Keratinocyte (primary cell): ENCODE measurements at regions not wholly inside any gene's neighbourhood (a gene's known extent, or its start where the extent isn't known, plus 50 kb on each side); places are given as distances from the start of the nearest gene placed in this dataset.
A peak's percentile ranks its signal among the peaks of the same experiment; 100 is the strongest.

Source experiments
- DNase-seq: peaks from one replicate; pipeline ENCODE4 v3.0.0-alpha.2; 2011; ENCODE audit warnings: low read depth, missing footprints, low spot score
- FAIRE-seq: peaks from 2 replicates; lab custom pipeline; 2011; peaks lifted over from hg19 to GRCh38; lab: Jason Lieb, UNC
- H2AFZ ChIP-seq: 2 replicates; pipeline ENCODE4 v1.6.0; 2012; ENCODE audit warnings: low read length, control low read depth, inconsistent platforms; ENCODE audit not compliant: control insufficient read depth
- H3K27ac ChIP-seq: 2 replicates; pipeline ENCODE4 v1.5.1; 2011; ENCODE audit warnings: low read length; ENCODE audit not compliant: control insufficient read depth, insufficient read depth
- H3K27me3 ChIP-seq: 3 replicates; pipeline ENCODE4 v1.6.0; 2011; ENCODE audit warnings: low read length; ENCODE audit not compliant: control insufficient read depth, insufficient read depth; ENCODE audit errors: extremely low read depth
- H3K36me3 ChIP-seq, 2 experiments: 2 replicates in 1 of 2; 3 replicates in 1 of 2; pipeline ENCODE4 v1.5.1; 2011; ENCODE audit warnings: low read length in 2 of 2, mild to moderate bottlenecking in 1 of 2; ENCODE audit not compliant: control insufficient read depth in 2 of 2, insufficient read depth in 2 of 2; ENCODE audit errors: extremely low read depth in 1 of 2
- H3K4me1 ChIP-seq: 3 replicates; pipeline ENCODE4 v1.5.1; 2011; ENCODE audit warnings: low read length; ENCODE audit not compliant: control insufficient read depth, insufficient read depth; ENCODE audit errors: extremely low read depth
- H3K4me2 ChIP-seq: 3 replicates; pipeline ENCODE4 v1.6.0; 2011; ENCODE audit warnings: low read depth, low read length; ENCODE audit not compliant: control insufficient read depth, insufficient read depth; ENCODE audit errors: extremely low read depth
- H3K4me3 ChIP-seq, 3 experiments: fragments of 200-600 bp in 1 of 3; sonication (generic) in 1 of 3; 2 replicates in 2 of 3; 3 replicates in 1 of 3; pipeline ENCODE4 v1.5.1; 2011 to 2016; ENCODE audit warnings: low read length in 3 of 3, mild to moderate bottlenecking in 3 of 3, control low read depth in 2 of 3, inconsistent platforms in 1 of 3, low read depth in 1 of 3, mixed read lengths in 1 of 3, mixed run types in 1 of 3, moderate library complexity in 1 of 3; ENCODE audit not compliant: control insufficient read depth in 2 of 3, insufficient read depth in 2 of 3; ENCODE audit errors: extremely low read depth in 1 of 3
- H3K79me2 ChIP-seq: 2 replicates; pipeline ENCODE4 v1.6.0; 2012; ENCODE audit warnings: low read length; ENCODE audit not compliant: control insufficient read depth, insufficient read depth
- H3K9ac ChIP-seq: 3 replicates; pipeline ENCODE4 v1.6.0; 2011; ENCODE audit warnings: low read length; ENCODE audit not compliant: control insufficient read depth, insufficient read depth; ENCODE audit errors: extremely low read depth
- H3K9me1 ChIP-seq: 3 replicates; pipeline ENCODE4 v1.6.0; 2011; ENCODE audit warnings: low read length; ENCODE audit not compliant: control insufficient read depth, insufficient read depth; ENCODE audit errors: extremely low read depth
- H3K9me3 ChIP-seq: 2 replicates; pipeline ENCODE4 v1.5.1; 2012; ENCODE audit warnings: low read depth, low read length; ENCODE audit not compliant: control insufficient read depth
- H4K20me1 ChIP-seq: 3 replicates; pipeline ENCODE4 v1.6.0; 2011; ENCODE audit warnings: low read length; ENCODE audit not compliant: control insufficient read depth, insufficient read depth; ENCODE audit errors: extremely low read depth
- CTCF ChIP-seq, 3 experiments: IDR thresholded peaks in 1 of 3; conservative IDR thresholded peaks in 1 of 3; optimal IDR thresholded peaks in 1 of 3; 2 replicates in 2 of 3; 3 replicates in 1 of 3; pipeline versions ENCODE3 to v1.5.1; 2011; ENCODE audit warnings: low read length in 3 of 3, mild to moderate bottlenecking in 3 of 3, moderate library complexity in 2 of 3, control low read depth in 1 of 3, inconsistent platforms in 1 of 3; ENCODE audit not compliant: insufficient read depth in 2 of 3; ENCODE audit errors: extremely low read depth in 1 of 3
- EZH2 ChIP-seq: IDR thresholded peaks from one replicate; pipeline ENCODE4 v1.6.1; 2012; ENCODE audit warnings: inconsistent platforms, mild to moderate bottlenecking, low read length, moderate library complexity
- dilution Hi-C: fragments of 300-500 bp; cut with MboI; formaldehyde crosslinking; loops from one replicate; pipeline ENCODE4 v1.7.0; 2020; ENCODE audit warnings: low sequenced_read_pairs; ENCODE audit not compliant: extremely low pct_ligation_motif_present

GRCh38 chr16:79849119-79849518, 248.6 kb upstream of the MAF start:
- dilution Hi-C loops = no loop called here
- Histone ChIP-seq H3K9ac (no peak overlapping the region), H4K20me1 (no peaks in the 10 kb centered on the region), H3K4me1 (peaks cover 35% of the 10 kb centered on the region), H2AFZ (peak overlapping the region; percentile 38), H3K27me3 (no peaks in the 10 kb centered on the region), H3K4me2 (peak overlapping the region; percentile 49), H3K9me3 (no peaks in the 10 kb centered on the region), H3K79me2 (no peaks in the 10 kb centered on the region), H3K4me3 (no peak overlapping the region), H3K36me3 (no peaks in the 10 kb centered on the region), H3K27ac (peak overlapping the region; percentile 4), H3K9me1 (peaks cover 2% of the 10 kb centered on the region)
- FAIRE-seq (no peak), DNase-seq (no peak)
- no peak for TF ChIP-seq CTCF (optimal IDR thresholded peaks at IDR 0.05 in 1 of 3, IDR thresholded peaks at IDR 0.05 in 1 of 3, conservative IDR thresholded peaks at IDR 0.05 in 1 of 3; ENCODE audit: extremely low read depth in 1 of 3, insufficient read depth in 2 of 3, low read length in 3 of 3)
- TF ChIP-seq EZH2 = no peak

- no peaks in the 10 kb centered on the region for H3K36me3 ChIP-seq
- H3K9me1 ChIP-seq = peaks cover 2% of the 10 kb centered on the region
- peak; percentile 90 for FAIRE-seq
- dilution Hi-C loops = no loop called here
- H3K27me3 ChIP-seq = no peaks in the 10 kb centered on the region
- peak overlapping the region in 1 of 3 experiments; percentile 7 for H3K4me3 ChIP-seq
- DNase-seq = peak; percentile 42
- peak overlapping the region; percentile 49 for H3K4me2 ChIP-seq
- H3K4me1 ChIP-seq = peaks cover 35% of the 10 kb centered on the region
- TF ChIP-seq CTCF (optimal IDR thresholded peaks at IDR 0.05 in 1 of 3, IDR thresholded peaks at IDR 0.05 in 1 of 3, conservative IDR thresholded peaks at IDR 0.05 in 1 of 3; ENCODE audit: extremely low read depth in 1 of 3, insufficient read depth in 2 of 3, low read length in 3 of 3) (no peak), EZH2 (no peak)
- no peaks in the 10 kb centered on the region for H4K20me1 ChIP-seq
- H3K9me3 ChIP-seq = no peaks in the 10 kb centered on the region
- no peak overlapping the region for H3K9ac ChIP-seq
- peak overlapping the region; percentile 38 for H2AFZ ChIP-seq
- peak overlapping the region; percentile 22 for H3K27ac ChIP-seq
- H3K79me2 ChIP-seq = no peaks in the 10 kb centered on the region
These were observed 248.2 kb upstream of the MAF start for GRCh38 chr16:79848719-79849118.
